Esophagus muscularis mucosa (tissue), 4 donors: ENCODE measurements at regions not wholly inside any gene's neighbourhood (a gene's known extent, or its start where the extent isn't known, plus 50 kb on each side); places are given as distances from the start of the nearest gene placed in this dataset.

Source experiments
- CTCF ChIP-seq, 3 experiments: fragments of 200-600 bp in 2 of 3; fragments of 450-650 bp in 1 of 3; sonication (generic) in 2 of 3; IDR thresholded peaks; one replicate each; pipeline ENCODE4 v1.5.1; 2017 to 2019; ENCODE audit warnings: antibody characterized with exemption in 3 of 3, mild to moderate bottlenecking in 2 of 3, moderate library complexity in 1 of 3
- EP300 ChIP-seq: sonication (generic); formaldehyde crosslinking; IDR thresholded peaks from one replicate; pipeline ENCODE4 v1.6.1; 2017; ENCODE audit warnings: antibody characterized with exemption
- POLR2A ChIP-seq: fragments of 450-650 bp; IDR thresholded peaks from one replicate; pipeline ENCODE4 v1.6.1; 2017; ENCODE audit warnings: antibody characterized with exemption, moderate library complexity, mild to moderate bottlenecking, low read depth
- POLR2AphosphoS5 ChIP-seq, 2 donors: sonication (generic); formaldehyde crosslinking; IDR thresholded peaks; one replicate each; pipeline ENCODE4 v1.6.1; 2017; ENCODE audit warnings: antibody characterized with exemption in 2 of 2

- TF ChIP-seq CTCF (IDR thresholded peaks at IDR 0.05) (no peak), POLR2A (no peak), EP300 (no peak), POLR2AphosphoS5 (IDR thresholded peaks at IDR 0.05) (no peak)
Observed at GRCh38 chr19:30319411-30319810, 52.8 kb upstream of the ZNF536 start.
